ENCODE measurements at regions not wholly inside any gene's neighbourhood (a gene's known extent, or its start where the extent isn't known, plus 50 kb on each side); places are given as distances from the start of the nearest gene placed in this dataset.

- no peaks in the 10 kb centered on the region for H4K20me1 ChIP-seq (ENCODE audit: insufficient read depth, low read depth, low read length)
- H3K4me2 ChIP-seq (ENCODE audit: low read depth, low read length, poor library complexity, severe bottlenecking), result no peak overlapping the region
- no peaks in the 10 kb centered on the region for H3K36me3 ChIP-seq (ENCODE audit: insufficient read depth, low read length)
- DNase-seq, result no peak
- H3K4me1 ChIP-seq (ENCODE audit: low read length), result no peaks in the 10 kb centered on the region
- H3K79me2 ChIP-seq (ENCODE audit: low read length), result no peaks in the 10 kb centered on the region
- H3K9me2 ChIP-seq (replicated peaks; ENCODE audit: insufficient read depth, low read length), result no peaks in the 10 kb centered on the region
- no peaks in the 10 kb centered on the region for H3K9me3 ChIP-seq (ENCODE audit: low read length)
- no peak overlapping the region for H3K9ac ChIP-seq (ENCODE audit: low read length)
- H3K27me3 ChIP-seq (ENCODE audit: low read length), result no peaks in the 10 kb centered on the region
- no peak overlapping the region for H2AFZ ChIP-seq (ENCODE audit: low read length)
- no peak overlapping the region for H3K27ac ChIP-seq (ENCODE audit: low read length)
- no peak overlapping the region for H3K4me3 ChIP-seq (ENCODE audit: low read length)
These were observed 440.2 kb downstream of the PTPRU start for GRCh38 chr1:29676496-29676895.

GRCh38 chr1:29675481-29676263 is 439.4 kb downstream of the PTPRU start:
- no peaks in the 10 kb centered on the region for H3K9me2 ChIP-seq (replicated peaks; ENCODE audit: insufficient read depth, low read length)
- H4K20me1 ChIP-seq (ENCODE audit: insufficient read depth, low read depth, low read length), result no peaks in the 10 kb centered on the region
- H3K27me3 ChIP-seq (ENCODE audit: low read length), result no peaks in the 10 kb centered on the region
- no peak overlapping the region for H3K4me3 ChIP-seq (ENCODE audit: low read length)
- no peaks in the 10 kb centered on the region for H3K4me1 ChIP-seq (ENCODE audit: low read length)
- no peak overlapping the region for H3K9ac ChIP-seq (ENCODE audit: low read length)
- H3K9me3 ChIP-seq (ENCODE audit: low read length), result no peaks in the 10 kb centered on the region
- no peak overlapping the region for H2AFZ ChIP-seq (ENCODE audit: low read length)
- H3K36me3 ChIP-seq (ENCODE audit: insufficient read depth, low read length), result no peaks in the 10 kb centered on the region
- H3K27ac ChIP-seq (ENCODE audit: low read length), result no peak overlapping the region
- no peak for DNase-seq
- no peaks in the 10 kb centered on the region for H3K79me2 ChIP-seq (ENCODE audit: low read length)
- H3K4me2 ChIP-seq (ENCODE audit: low read depth, low read length, poor library complexity, severe bottlenecking), result no peak overlapping the region

- H3K9me2 ChIP-seq (replicated peaks; ENCODE audit: insufficient read depth, low read length), result no peaks in the 10 kb centered on the region
These were observed 438.5 kb downstream of the PTPRU start for GRCh38 chr1:29674627-29675326.

GRCh38 chr1:29673669-29674626 is 437.6 kb downstream of the PTPRU start:
- H3K27me3 ChIP-seq (ENCODE audit: low read length), result no peaks in the 10 kb centered on the region
- DNase-seq, result no peak

More at GRCh38 chr1:29674627-29675326, 438.5 kb downstream of the PTPRU start:
- H3K4me2 ChIP-seq (ENCODE audit: low read depth, low read length, poor library complexity, severe bottlenecking), result no peak overlapping the region
- H3K27ac ChIP-seq (ENCODE audit: low read length), result no peak overlapping the region
- no peaks in the 10 kb centered on the region for H4K20me1 ChIP-seq (ENCODE audit: insufficient read depth, low read depth, low read length)
- no peaks in the 10 kb centered on the region for H3K36me3 ChIP-seq (ENCODE audit: insufficient read depth, low read length)
- no peaks in the 10 kb centered on the region for H3K27me3 ChIP-seq (ENCODE audit: low read length)
- no peaks in the 10 kb centered on the region for H3K9me3 ChIP-seq (ENCODE audit: low read length)
- H3K79me2 ChIP-seq (ENCODE audit: low read length), result no peaks in the 10 kb centered on the region
- H3K4me1 ChIP-seq (ENCODE audit: low read length), result no peaks in the 10 kb centered on the region
- H2AFZ ChIP-seq (ENCODE audit: low read length), result no peak overlapping the region
- no peak for DNase-seq
- H3K4me3 ChIP-seq (ENCODE audit: low read length), result no peak overlapping the region
- H3K9ac ChIP-seq (ENCODE audit: low read length), result no peak overlapping the region

GRCh38 chr1:29673228-29673500 is 436.8 kb downstream of the PTPRU start:
- DNase-seq, result no peak
- H3K27ac ChIP-seq (ENCODE audit: low read length), result no peak overlapping the region
- H3K4me3 ChIP-seq (ENCODE audit: low read length), result no peak overlapping the region
- no peak overlapping the region for H3K4me2 ChIP-seq (ENCODE audit: low read depth, low read length, poor library complexity, severe bottlenecking)
- H3K79me2 ChIP-seq (ENCODE audit: low read length), result no peaks in the 10 kb centered on the region
- no peak overlapping the region for H2AFZ ChIP-seq (ENCODE audit: low read length)
- H3K9ac ChIP-seq (ENCODE audit: low read length), result no peak overlapping the region
- H3K36me3 ChIP-seq (ENCODE audit: insufficient read depth, low read length), result no peaks in the 10 kb centered on the region
- no peaks in the 10 kb centered on the region for H3K27me3 ChIP-seq (ENCODE audit: low read length)
- no peaks in the 10 kb centered on the region for H3K4me1 ChIP-seq (ENCODE audit: low read length)
- H3K9me3 ChIP-seq (ENCODE audit: low read length), result no peaks in the 10 kb centered on the region
- no peaks in the 10 kb centered on the region for H3K9me2 ChIP-seq (replicated peaks; ENCODE audit: insufficient read depth, low read length)
- H4K20me1 ChIP-seq (ENCODE audit: insufficient read depth, low read depth, low read length), result no peaks in the 10 kb centered on the region

More at GRCh38 chr1:29673669-29674626, 437.6 kb downstream of the PTPRU start:
- no peak overlapping the region for H3K4me2 ChIP-seq (ENCODE audit: low read depth, low read length, poor library complexity, severe bottlenecking)
- no peaks in the 10 kb centered on the region for H3K4me1 ChIP-seq (ENCODE audit: low read length)
- H2AFZ ChIP-seq (ENCODE audit: low read length), result no peak overlapping the region
- H4K20me1 ChIP-seq (ENCODE audit: insufficient read depth, low read depth, low read length), result no peaks in the 10 kb centered on the region
- H3K79me2 ChIP-seq (ENCODE audit: low read length), result no peaks in the 10 kb centered on the region
- no peaks in the 10 kb centered on the region for H3K9me2 ChIP-seq (replicated peaks; ENCODE audit: insufficient read depth, low read length)
- no peak overlapping the region for H3K4me3 ChIP-seq (ENCODE audit: low read length)
- H3K36me3 ChIP-seq (ENCODE audit: insufficient read depth, low read length), result no peaks in the 10 kb centered on the region
- H3K9me3 ChIP-seq (ENCODE audit: low read length), result no peaks in the 10 kb centered on the region
- H3K9ac ChIP-seq (ENCODE audit: low read length), result no peak overlapping the region
- H3K27ac ChIP-seq (ENCODE audit: low read length), result no peak overlapping the region

- no peaks in the 10 kb centered on the region for H3K9me3 ChIP-seq (ENCODE audit: low read length)
- no peaks in the 10 kb centered on the region for H4K20me1 ChIP-seq (ENCODE audit: insufficient read depth, low read depth, low read length)
- H3K9ac ChIP-seq (ENCODE audit: low read length), result no peak overlapping the region
- no peaks in the 10 kb centered on the region for H3K79me2 ChIP-seq (ENCODE audit: low read length)
- no peaks in the 10 kb centered on the region for H3K36me3 ChIP-seq (ENCODE audit: insufficient read depth, low read length)
- H3K9me2 ChIP-seq (replicated peaks; ENCODE audit: insufficient read depth, low read length), result no peaks in the 10 kb centered on the region
- DNase-seq, result no peak
- no peaks in the 10 kb centered on the region for H3K4me1 ChIP-seq (ENCODE audit: low read length)
- no peak overlapping the region for H2AFZ ChIP-seq (ENCODE audit: low read length)
- no peaks in the 10 kb centered on the region for H3K27me3 ChIP-seq (ENCODE audit: low read length)
- no peak overlapping the region for H3K4me2 ChIP-seq (ENCODE audit: low read depth, low read length, poor library complexity, severe bottlenecking)
- no peak overlapping the region for H3K4me3 ChIP-seq (ENCODE audit: low read length)
- H3K27ac ChIP-seq (ENCODE audit: low read length), result no peak overlapping the region
These were observed 436.3 kb downstream of the PTPRU start for GRCh38 chr1:29672416-29673227.

GRCh38 chr1:29671446-29672356 is 435.4 kb downstream of the PTPRU start:
- Histone ChIP-seq H2AFZ (ENCODE audit: low read length) (no peak overlapping the region), H3K9me3 (ENCODE audit: low read length) (no peaks in the 10 kb centered on the region), H3K4me2 (ENCODE audit: low read depth, low read length, poor library complexity, severe bottlenecking) (no peak overlapping the region), H3K27me3 (ENCODE audit: low read length) (no peaks in the 10 kb centered on the region), H3K36me3 (ENCODE audit: insufficient read depth, low read length) (no peaks in the 10 kb centered on the region), H3K4me3 (ENCODE audit: low read length) (no peak overlapping the region), H3K4me1 (ENCODE audit: low read length) (no peaks in the 10 kb centered on the region), H4K20me1 (ENCODE audit: insufficient read depth, low read depth, low read length) (no peaks in the 10 kb centered on the region), H3K79me2 (ENCODE audit: low read length) (no peaks in the 10 kb centered on the region), H3K9me2 (replicated peaks; ENCODE audit: insufficient read depth, low read length) (no peaks in the 10 kb centered on the region), H3K9ac (ENCODE audit: low read length) (no peak overlapping the region), H3K27ac (ENCODE audit: low read length) (no peak overlapping the region)
- no peak for DNase-seq
